Activated CD4-positive, alpha-beta T cell treated with anti-CD3 and anti-CD28 coated beads for 1 hour (primary cell): ENCODE measurements at regions not wholly inside any gene's neighbourhood (a gene's known extent, or its start where the extent isn't known, plus 50 kb on each side); places are given as distances from the start of the nearest gene placed in this dataset.

Experiments used
- DNase-seq: peaks from one replicate; pipeline ENCODE4 v3.0.0-alpha.2; 2020

GRCh38 chr7:67771846-67772605 lies 775.4 kb downstream of the TYW1 start:
- no peak for DNase-seq

- DNase-seq, result no peak
Observed at GRCh38 chr7:67773081-67773480, 776.4 kb downstream of the TYW1 start.

GRCh38 chr7:67777119-67777518 lies 780.5 kb downstream of the TYW1 start:
- no peak for DNase-seq

- no peak for DNase-seq
Observed at GRCh38 chr7:67781841-67782240, 785.2 kb downstream of the TYW1 start.

GRCh38 chr7:67786021-67786420 lies 789.4 kb downstream of the TYW1 start:
- no peak for DNase-seq

- no peak for DNase-seq
Observed at GRCh38 chr7:67788669-67789068, 792.0 kb downstream of the TYW1 start.

GRCh38 chr7:67791918-67792317 lies 795.3 kb downstream of the TYW1 start:
- no peak for DNase-seq

GRCh38 chr7:67794544-67794943 lies 797.9 kb downstream of the TYW1 start:
- DNase-seq, result no peak

- no peak for DNase-seq
Observed at GRCh38 chr7:67803789-67804188, 807.2 kb downstream of the TYW1 start.

- DNase-seq, result no peak
Observed at GRCh38 chr7:67805921-67806471, 809.4 kb downstream of the TYW1 start.

- DNase-seq, result no peak
Observed at GRCh38 chr7:67807826-67808225, 811.2 kb downstream of the TYW1 start.

GRCh38 chr7:67809586-67809985 lies 813.0 kb downstream of the TYW1 start:
- DNase-seq, result no peak

- DNase-seq, result no peak
Observed at GRCh38 chr7:67813621-67814292, 817.1 kb downstream of the TYW1 start.

- DNase-seq, result no peak
Observed at GRCh38 chr7:67817481-67817880, 820.8 kb downstream of the TYW1 start.

- no peak for DNase-seq
Observed at GRCh38 chr7:67821116-67821515, 824.5 kb downstream of the TYW1 start.

GRCh38 chr7:67823345-67823744 lies 826.7 kb downstream of the TYW1 start:
- DNase-seq, result no peak

- DNase-seq, result no peak
Observed at GRCh38 chr7:67825356-67825755, 828.7 kb downstream of the TYW1 start.

- no peak for DNase-seq
Observed at GRCh38 chr7:67841896-67842295, 845.3 kb downstream of the TYW1 start.

GRCh38 chr7:67842571-67842970 lies 845.9 kb downstream of the TYW1 start:
- DNase-seq, result no peak

GRCh38 chr7:67843001-67843565 lies 846.5 kb downstream of the TYW1 start:
- DNase-seq, result no peak

- DNase-seq, result no peak
Observed at GRCh38 chr7:67843615-67844014, 847.0 kb downstream of the TYW1 start.

- DNase-seq, result no peak
Observed at GRCh38 chr7:67847092-67847787, 850.6 kb downstream of the TYW1 start.
